D721Med (cell line): ENCODE measurements at regions not wholly inside any gene's neighbourhood (a gene's known extent, or its start where the extent isn't known, plus 50 kb on each side); places are given as distances from the start of the nearest gene placed in this dataset.
A peak's percentile ranks its signal among the peaks of the same experiment; 100 is the strongest.

ENCODE experiments used
- DNase-seq: peaks from one replicate; pipeline ENCODE4 v3.0.0; 2011; ENCODE audit warnings: low spot score; ENCODE audit not compliant: insufficient read length
- FAIRE-seq: peaks from 2 replicates; lab custom pipeline; 2011; peaks lifted over from hg19 to GRCh38; lab: Jason Lieb, UNC
- CTCF ChIP-seq: IDR thresholded peaks from 2 replicates; pipeline ENCODE4 v1.5.1; 2012; ENCODE audit warnings: mild to moderate bottlenecking, control low read depth; ENCODE audit not compliant: insufficient read depth; ENCODE audit errors: missing control alignments

- FAIRE-seq (no peak), DNase-seq (no peak)
- TF ChIP-seq CTCF: no peak
Measured at GRCh38 chr14:94685166-94685581, 73.0 kb downstream of the SERPINA3 start.

- FAIRE-seq (no peak), DNase-seq (no peak)
- TF ChIP-seq CTCF: no peak
Measured at GRCh38 chr14:94682736-94683135, 70.5 kb downstream of the SERPINA3 start.

GRCh38 chr14:94682061-94682516, 69.9 kb downstream of the SERPINA3 start:
- FAIRE-seq: no peak
- no peak for TF ChIP-seq CTCF

GRCh38 chr14:94681300-94682060, 69.3 kb downstream of the SERPINA3 start:
- peak; percentile 5 for TF ChIP-seq CTCF
- DNase-seq: no peak
- no peak for FAIRE-seq

More at GRCh38 chr14:94682061-94682516, 69.9 kb downstream of the SERPINA3 start:
- no peak for DNase-seq

- FAIRE-seq: no peak
- no peak for TF ChIP-seq CTCF
Measured at GRCh38 chr14:94680862-94681288, 68.7 kb downstream of the SERPINA3 start.

GRCh38 chr14:94679937-94680861, 68.0 kb downstream of the SERPINA3 start:
- DNase-seq (no peak), FAIRE-seq (no peak)
- no peak for TF ChIP-seq CTCF

More at GRCh38 chr14:94680862-94681288, 68.7 kb downstream of the SERPINA3 start:
- DNase-seq: no peak
